BLaER1 (cell line): ENCODE measurements at regions not wholly inside any gene's neighbourhood (a gene's known extent, or its start where the extent isn't known, plus 50 kb on each side); places are given as distances from the start of the nearest gene placed in this dataset.

Source experiments
- H3K27ac ChIP-seq: shearing (Covaris generic); formaldehyde crosslinking; 2 replicates; pipeline ENCODE4 v1.8.1; 2022
- H3K27me3 ChIP-seq: shearing (Covaris generic); formaldehyde crosslinking; 2 replicates; pipeline ENCODE4 v1.8.1; 2022
- H3K36me3 ChIP-seq: shearing (Covaris generic); formaldehyde crosslinking; 2 replicates; pipeline ENCODE4 v1.8.1; 2022
- H3K4me1 ChIP-seq: shearing (Covaris generic); formaldehyde crosslinking; 2 replicates; pipeline ENCODE4 v1.8.1; 2022
- H3K4me2 ChIP-seq: shearing (Covaris generic); formaldehyde crosslinking; 2 replicates; pipeline ENCODE4 v1.8.1; 2022
- H3K4me3 ChIP-seq: shearing (Covaris generic); formaldehyde crosslinking; 2 replicates; pipeline ENCODE4 v1.8.1; 2022
- H3K9ac ChIP-seq: shearing (Covaris generic); formaldehyde crosslinking; 2 replicates; pipeline ENCODE4 v1.8.1; 2022
- H3K9me3 ChIP-seq: shearing (Covaris generic); formaldehyde crosslinking; 2 replicates; pipeline ENCODE4 v1.8.1; 2022
- H4K20me1 ChIP-seq: shearing (Covaris generic); formaldehyde crosslinking; 2 replicates; pipeline ENCODE4 v1.8.1; 2022
- Cebpa-rat ChIP-seq: shearing (Covaris generic); IDR thresholded peaks from 2 replicates; pipeline ENCODE4 v1.8.1; 2022

- TF ChIP-seq Cebpa-rat: no peak
- Histone ChIP-seq H3K9ac (no peak overlapping the region; the same call in 1 of the 2 replicates), H3K27me3 (no peaks in the 10 kb centered on the region)
Measured at GRCh38 chr3:194768586-194768985, 82.9 kb downstream of the FAM43A start.

GRCh38 chr3:194769020-194769643, 83.4 kb downstream of the FAM43A start:
- Histone ChIP-seq H3K4me2 (peak overlapping the region; percentile 92), H3K27ac (peak overlapping the region; percentile 63), H3K4me1 (peaks cover 15% of the 10 kb centered on the region), H3K27me3 (no peaks in the 10 kb centered on the region), H4K20me1 (no peaks in the 10 kb centered on the region), H3K9ac (peak overlapping the region; percentile 71), H3K4me3 (peak overlapping the region; percentile 62), H3K9me3 (no peaks in the 10 kb centered on the region), H3K36me3 (no peaks in the 10 kb centered on the region)
- TF ChIP-seq Cebpa-rat: no peak

More at GRCh38 chr3:194768586-194768985, 82.9 kb downstream of the FAM43A start:
- H3K4me2 ChIP-seq: peak overlapping the region; percentile 42
- H3K36me3 ChIP-seq: no peaks in the 10 kb centered on the region
- H3K9me3 ChIP-seq: no peaks in the 10 kb centered on the region
- peaks cover 15% of the 10 kb centered on the region for H3K4me1 ChIP-seq
- H4K20me1 ChIP-seq: no peaks in the 10 kb centered on the region
- H3K4me3 ChIP-seq: 0 out of 2 replicates have a peak overlapping the region, but pooled peaks have one; percentile 0
- H3K27ac ChIP-seq: no peak overlapping the region

GRCh38 chr3:194772241-194773000, 86.7 kb downstream of the FAM43A start:
- H3K4me3 ChIP-seq: no peak overlapping the region
- H3K9ac ChIP-seq: no peak overlapping the region
- no peak for TF ChIP-seq Cebpa-rat
- H3K4me2 ChIP-seq: no peak overlapping the region
- peaks cover 21% of the 10 kb centered on the region for H3K4me1 ChIP-seq
- H4K20me1 ChIP-seq: no peaks in the 10 kb centered on the region
- no peaks in the 10 kb centered on the region for H3K9me3 ChIP-seq
- H3K27ac ChIP-seq: no peak overlapping the region
- H3K27me3 ChIP-seq: no peaks in the 10 kb centered on the region
- no peaks in the 10 kb centered on the region for H3K36me3 ChIP-seq

GRCh38 chr3:194773216-194773615, 87.5 kb downstream of the FAM43A start:
- Histone ChIP-seq H3K4me3 (no peak overlapping the region), H3K36me3 (no peaks in the 10 kb centered on the region), H3K27ac (no peak overlapping the region), H4K20me1 (no peaks in the 10 kb centered on the region), H3K9me3 (no peaks in the 10 kb centered on the region), H3K27me3 (no peaks in the 10 kb centered on the region), H3K4me2 (no peak overlapping the region), H3K4me1 (peaks cover 29% of the 10 kb centered on the region), H3K9ac (no peak overlapping the region)
- TF ChIP-seq Cebpa-rat: no peak

GRCh38 chr3:194773771-194774455, 88.2 kb downstream of the FAM43A start:
- Histone ChIP-seq H3K4me2 (no peak overlapping the region), H4K20me1 (no peaks in the 10 kb centered on the region), H3K36me3 (no peaks in the 10 kb centered on the region), H3K4me1 (peaks cover 22% of the 10 kb centered on the region), H3K9ac (no peak overlapping the region), H3K4me3 (no peak overlapping the region), H3K9me3 (no peaks in the 10 kb centered on the region), H3K27me3 (no peaks in the 10 kb centered on the region), H3K27ac (no peak overlapping the region)
- no peak for TF ChIP-seq Cebpa-rat

GRCh38 chr3:194775266-194775665, 89.6 kb downstream of the FAM43A start:
- no peak for TF ChIP-seq Cebpa-rat

GRCh38 chr3:194775731-194776130, 90.0 kb downstream of the FAM43A start:
- no peaks in the 10 kb centered on the region for H4K20me1 ChIP-seq
- no peak overlapping the region for H3K9ac ChIP-seq
- H3K27me3 ChIP-seq: no peaks in the 10 kb centered on the region
- no peaks in the 10 kb centered on the region for H3K9me3 ChIP-seq
- no peak overlapping the region for H3K4me3 ChIP-seq
- no peaks in the 10 kb centered on the region for H3K36me3 ChIP-seq
- no peak overlapping the region for H3K4me2 ChIP-seq
- H3K27ac ChIP-seq: no peak overlapping the region
- no peak for TF ChIP-seq Cebpa-rat
- peaks cover 14% of the 10 kb centered on the region for H3K4me1 ChIP-seq

More at GRCh38 chr3:194775266-194775665, 89.6 kb downstream of the FAM43A start:
- H3K9me3 ChIP-seq: no peaks in the 10 kb centered on the region
- H3K4me2 ChIP-seq: no peak overlapping the region
- H3K36me3 ChIP-seq: no peaks in the 10 kb centered on the region
- H3K4me1 ChIP-seq: peaks cover 14% of the 10 kb centered on the region
- H4K20me1 ChIP-seq: no peaks in the 10 kb centered on the region
- H3K27ac ChIP-seq: no peak overlapping the region
- H3K27me3 ChIP-seq: no peaks in the 10 kb centered on the region
- no peak overlapping the region for H3K4me3 ChIP-seq
- H3K9ac ChIP-seq: no peak overlapping the region

- Histone ChIP-seq H3K4me3 (no peak overlapping the region), H3K9ac (no peak overlapping the region), H3K4me2 (peak overlapping the region; percentile 32), H3K9me3 (no peaks in the 10 kb centered on the region), H3K36me3 (no peaks in the 10 kb centered on the region), H3K27ac (no peak overlapping the region), H4K20me1 (no peaks in the 10 kb centered on the region), H3K4me1 (peaks cover 14% of the 10 kb centered on the region), H3K27me3 (no peaks in the 10 kb centered on the region)
- TF ChIP-seq Cebpa-rat: no peak
Measured at GRCh38 chr3:194777729-194778128, 92.0 kb downstream of the FAM43A start.

- H4K20me1 ChIP-seq: no peaks in the 10 kb centered on the region
- no peak for TF ChIP-seq Cebpa-rat
- peaks cover 14% of the 10 kb centered on the region for H3K4me1 ChIP-seq
- no peaks in the 10 kb centered on the region for H3K36me3 ChIP-seq
- H3K4me3 ChIP-seq: no peak overlapping the region
- no peak overlapping the region for H3K27ac ChIP-seq
- H3K9ac ChIP-seq: no peak overlapping the region
- H3K9me3 ChIP-seq: no peaks in the 10 kb centered on the region
- no peaks in the 10 kb centered on the region for H3K27me3 ChIP-seq
- no peak overlapping the region for H3K4me2 ChIP-seq
Measured at GRCh38 chr3:194779729-194780224, 94.1 kb downstream of the FAM43A start.

- H3K4me1 ChIP-seq: peaks cover 14% of the 10 kb centered on the region
- H3K27me3 ChIP-seq: no peaks in the 10 kb centered on the region
- TF ChIP-seq Cebpa-rat: no peak
- H3K9ac ChIP-seq: no peak overlapping the region
- H4K20me1 ChIP-seq: no peaks in the 10 kb centered on the region
- H3K4me2 ChIP-seq: no peak overlapping the region
- H3K4me3 ChIP-seq: no peak overlapping the region
- H3K27ac ChIP-seq: no peak overlapping the region
- H3K9me3 ChIP-seq: no peaks in the 10 kb centered on the region
- H3K36me3 ChIP-seq: no peaks in the 10 kb centered on the region
Measured at GRCh38 chr3:194780706-194781105, 95.0 kb downstream of the FAM43A start.
